K562 (cell line): ENCODE measurements at regions not wholly inside any gene's neighbourhood (a gene's known extent, or its start where the extent isn't known, plus 50 kb on each side); places are given as distances from the start of the nearest gene placed in this dataset.

Experiments used
- ATAC-seq: fragments of 200-7000 bp; cut with Tn5 transposase; 3 replicates; pipeline ENCODE4 v1.9.1; 2020; ENCODE audit warnings: moderate library complexity
- BruUV-seq: library from RNA; stranded (reverse); fragments of 400-500 nt; replicated peaks from 2 replicates; lab custom pipeline; 2021; lab: Mats Ljungman, UMichigan
- CTCF ChIA-PET: fragments of 300-600 bp; formaldehyde crosslinking; extraction: SDS; loops from one replicate; lab custom pipeline; 2021; ENCODE audit warnings: low intra/inter-chr PET ratio; lab: Yijun Ruan, JAX
- POLR2A ChIA-PET: fragments of 300-600, 350-650 bp; sonication (Branson Sonifier 250); formaldehyde crosslinking; extraction: SDS; loops from one replicate; lab custom pipeline; 2021; ENCODE audit warnings: antibody characterized with exemption, inconsistent platforms; lab: Yijun Ruan, JAX
- DNase-seq, 4 experiments: peaks; one replicate each; pipeline versions ENCODE4 v3.0.0 to v3.0.0-alpha.2; 2011 to 2018; ENCODE audit warnings: low spot score in 3 of 4, mixed read lengths in 3 of 4; ENCODE audit errors: extremely low read depth in 1 of 4
- FAIRE-seq: peaks from 2 replicates; lab custom pipeline; 2011; peaks lifted over from hg19 to GRCh38; lab: Jason Lieb, UNC
- H2AFZ ChIP-seq: 2 replicates; pipeline ENCODE4 v1.6.0; 2011; ENCODE audit warnings: low read depth, low read length, control low read depth, inconsistent platforms
- H3K27ac ChIP-seq: fragments of 200-600 bp; 3 replicates; pipeline ENCODE4 v1.8.0; 2011; ENCODE audit warnings: low read depth, mild to moderate bottlenecking, control low read depth, inconsistent platforms, low read length, moderate library complexity, mixed read lengths; ENCODE audit errors: extremely low read depth
- H3K27me3 ChIP-seq, 2 experiments: fragments of 300-600 bp in 1 of 2; 2 replicates in 1 of 2; 3 replicates in 1 of 2; pipeline versions ENCODE4 v1.6.0 to v1.8.0; 2011; ENCODE audit warnings: inconsistent platforms in 2 of 2, low read length in 2 of 2, mild to moderate bottlenecking in 1 of 2, mixed read lengths in 1 of 2, moderate library complexity in 1 of 2; ENCODE audit not compliant: control insufficient read depth in 2 of 2, insufficient read depth in 2 of 2
- H3K36me3 ChIP-seq: fragments of 300-600 bp; 3 replicates; pipeline ENCODE4 v1.8.0; 2011; ENCODE audit warnings: mild to moderate bottlenecking, low read length, inconsistent platforms; ENCODE audit not compliant: control insufficient read depth, insufficient read depth
- H3K4me1 ChIP-seq, 2 experiments: fragments of 200-600 bp in 1 of 2; replicated peaks in 1 of 2; 2 replicates in 1 of 2; 3 replicates in 1 of 2; pipeline versions ENCODE4 v1.5.1 to v1.8.0; 2011; ENCODE audit warnings: inconsistent platforms in 2 of 2, low read length in 2 of 2, mild to moderate bottlenecking in 1 of 2, mixed read lengths in 1 of 2, moderate library complexity in 1 of 2; ENCODE audit not compliant: control insufficient read depth in 2 of 2, insufficient read depth in 2 of 2
- H3K4me2 ChIP-seq: 2 replicates; pipeline ENCODE4 v1.6.1; 2011; ENCODE audit warnings: low read length, control low read depth, inconsistent platforms, mixed read lengths; ENCODE audit not compliant: insufficient read depth
- H3K4me3 ChIP-seq: fragments of 200-600 bp; sonication (generic), shearing (Covaris generic); 2 replicates; pipeline ENCODE4 v1.5.1; 2016; ENCODE audit warnings: control low read depth, inconsistent platforms
- H3K79me2 ChIP-seq: fragments of 200-600 bp; 3 replicates; pipeline ENCODE4 v1.8.0; 2011; ENCODE audit warnings: low read length, inconsistent platforms; ENCODE audit not compliant: control insufficient read depth, insufficient read depth
- H3K9ac ChIP-seq, 2 experiments: 2 replicates each; pipeline versions ENCODE4 v1.6.0 to v1.6.1; 2011; ENCODE audit warnings: low read depth in 2 of 2, low read length in 2 of 2, control low read depth in 1 of 2, inconsistent platforms in 1 of 2, mild to moderate bottlenecking in 1 of 2, mixed read lengths in 1 of 2; ENCODE audit not compliant: insufficient read depth in 1 of 2
- H3K9me1 ChIP-seq: one replicate; pipeline ENCODE4 v1.6.0; 2011; ENCODE audit warnings: inconsistent platforms, mild to moderate bottlenecking, low read length, moderate library complexity; ENCODE audit not compliant: control insufficient read depth, insufficient read depth
- H3K9me3 ChIP-seq: replicated peaks from 2 replicates; pipeline ENCODE4 v1.5.1; 2011; ENCODE audit warnings: low read depth, low read length, inconsistent platforms; ENCODE audit not compliant: control insufficient read depth, insufficient read depth
- H4K20me1 ChIP-seq: replicated peaks from 2 replicates; pipeline ENCODE4 v1.6.1; 2011; ENCODE audit warnings: low read length, inconsistent platforms, mixed read lengths; ENCODE audit not compliant: control insufficient read depth, insufficient read depth
- ASH1L ChIP-seq: fragments of 450-650 bp; IDR thresholded peaks from 2 replicates; pipeline ENCODE4 v1.6.1; 2018; ENCODE audit warnings: borderline replicate concordance, mild to moderate bottlenecking, low read depth; ENCODE audit not compliant: partially characterized antibody
- CHD4 ChIP-seq: fragments of 200-600 bp; sonication (generic); IDR thresholded peaks from 3 replicates; pipeline ENCODE4 v1.6.1; 2012; ENCODE audit warnings: low read depth, mild to moderate bottlenecking, mixed read lengths, low read length, inconsistent platforms; ENCODE audit not compliant: insufficient read depth, insufficient replicate concordance, poor library complexity, severe bottlenecking
- ESRRA ChIP-seq: fragments of 450-650 bp; IDR thresholded peaks from 2 replicates; pipeline ENCODE4 v1.6.1; 2014; ENCODE audit warnings: low read depth, mild to moderate bottlenecking, moderate library complexity, borderline replicate concordance
- ESRRB ChIP-seq: fragments of 250-450 bp; sonication (Bioruptor Pico); IDR thresholded peaks from 2 replicates; pipeline ENCODE4 v1.5.0; 2020; ENCODE audit warnings: mild to moderate bottlenecking, moderate library complexity, borderline replicate concordance
- KLF16 ChIP-seq: IDR thresholded peaks from 2 replicates; pipeline ENCODE4 v1.6.1; 2016; ENCODE audit warnings: antibody characterized with exemption
- MYBL2 ChIP-seq, 2 experiments: fragments of 450-650 bp in 1 of 2; sonication (generic) in 1 of 2; formaldehyde crosslinking in 1 of 2; IDR thresholded peaks; 2 replicates each; pipeline versions ENCODE4 v1.6.1 to v1.8.1; 2017 to 2022; ENCODE audit warnings: borderline replicate concordance in 1 of 2, inconsistent platforms in 1 of 2, low read depth in 1 of 2, mild to moderate bottlenecking in 1 of 2, missing genetic modification reagents in 1 of 2, moderate library complexity in 1 of 2
- PYGO2 ChIP-seq: fragments of 450-650 bp; IDR thresholded peaks from 2 replicates; pipeline ENCODE4 v1.6.1; 2016; ENCODE audit warnings: mild to moderate bottlenecking, missing genetic modification characterization, moderate library complexity, missing compliant biosample characterization
- SMC3 ChIP-seq: conservative IDR thresholded peaks from 2 replicates; pipeline ENCODE4 v1.6.1; 2011; ENCODE audit warnings: low read depth, low read length, improper control_type of control experiment; ENCODE audit not compliant: insufficient read depth
- ZNF311 ChIP-seq: fragments of 250-450 bp; sonication (Bioruptor Pico); IDR thresholded peaks from 2 replicates; pipeline ENCODE4 v1.4.0; 2020; ENCODE audit warnings: mild to moderate bottlenecking, moderate library complexity
- ZNF384 ChIP-seq: IDR thresholded peaks from 2 replicates; pipeline ENCODE4 v1.6.1; 2012; ENCODE audit warnings: low read depth, low read length, improper control_type of control experiment
- WGBS: fragments of 100-300 bp; shearing (Covaris generic); methylation state at CpG from one replicate; pipeline ENCODE4 v1.1.6; 2016; ENCODE audit warnings: low coverage, mixed read lengths; ENCODE audit not compliant: insufficient coverage; ENCODE audit errors: missing lambda C conversion rate; 5-methylcytosine and 5-hydroxymethylcytosine counted together
- in situ Hi-C: fragments of 300-500 bp; cut with MboI; formaldehyde crosslinking; loops from 4 replicates; pipeline ENCODE4 v1.15.0; 2018; ENCODE audit warnings: inconsistent platforms, mixed read lengths
- intact Hi-C: fragments of 100-400 bp; cut with micrococcal nuclease; formaldehyde crosslinking; loops from 2 replicates; pipeline ENCODE4 v1.14.2; 2022
- TF ChIP-seq, protein P1 (sequence below): sonication (generic); formaldehyde crosslinking; IDR thresholded peaks from 2 replicates; pipeline ENCODE4 v1.8.1; 2023; ENCODE audit warnings: missing genetic modification reagents, mild to moderate bottlenecking, borderline replicate concordance
- TF ChIP-seq, protein P2 (sequence below): fragments of 450-650 bp; formaldehyde crosslinking; IDR thresholded peaks from 2 replicates; pipeline ENCODE4 v1.4.0; 2022; ENCODE audit warnings: missing genetic modification characterization
- TF ChIP-seq, protein P3 (sequence below): fragments of 250-450 bp; sonication (Bioruptor Pico); IDR thresholded peaks from 2 replicates; pipeline ENCODE4 v1.5.0; 2021; ENCODE audit warnings: mild to moderate bottlenecking, borderline replicate concordance

DNA sequence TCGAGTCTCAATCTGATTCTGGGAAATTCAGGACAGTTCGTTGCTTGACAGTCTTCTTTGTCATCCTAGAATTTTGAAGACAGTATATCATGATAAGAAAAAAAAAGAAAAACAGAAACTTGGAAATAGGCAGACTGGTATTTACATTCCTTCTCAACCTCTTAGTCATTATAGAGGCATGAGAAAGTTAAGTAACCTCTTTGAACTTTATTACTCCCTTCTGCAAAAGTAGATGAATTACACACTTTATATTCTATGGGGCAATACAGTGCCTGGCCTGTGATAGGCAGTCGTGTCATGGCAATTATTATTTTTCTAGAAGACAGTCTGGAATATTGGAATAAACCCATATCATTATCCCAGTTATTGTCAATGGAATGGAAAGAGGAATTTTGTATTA lies 828.9 kb downstream of the TLR4 start (continued):
- TF ChIP-seq ESRRA = no peak
- TF ChIP-seq, protein P1, sequence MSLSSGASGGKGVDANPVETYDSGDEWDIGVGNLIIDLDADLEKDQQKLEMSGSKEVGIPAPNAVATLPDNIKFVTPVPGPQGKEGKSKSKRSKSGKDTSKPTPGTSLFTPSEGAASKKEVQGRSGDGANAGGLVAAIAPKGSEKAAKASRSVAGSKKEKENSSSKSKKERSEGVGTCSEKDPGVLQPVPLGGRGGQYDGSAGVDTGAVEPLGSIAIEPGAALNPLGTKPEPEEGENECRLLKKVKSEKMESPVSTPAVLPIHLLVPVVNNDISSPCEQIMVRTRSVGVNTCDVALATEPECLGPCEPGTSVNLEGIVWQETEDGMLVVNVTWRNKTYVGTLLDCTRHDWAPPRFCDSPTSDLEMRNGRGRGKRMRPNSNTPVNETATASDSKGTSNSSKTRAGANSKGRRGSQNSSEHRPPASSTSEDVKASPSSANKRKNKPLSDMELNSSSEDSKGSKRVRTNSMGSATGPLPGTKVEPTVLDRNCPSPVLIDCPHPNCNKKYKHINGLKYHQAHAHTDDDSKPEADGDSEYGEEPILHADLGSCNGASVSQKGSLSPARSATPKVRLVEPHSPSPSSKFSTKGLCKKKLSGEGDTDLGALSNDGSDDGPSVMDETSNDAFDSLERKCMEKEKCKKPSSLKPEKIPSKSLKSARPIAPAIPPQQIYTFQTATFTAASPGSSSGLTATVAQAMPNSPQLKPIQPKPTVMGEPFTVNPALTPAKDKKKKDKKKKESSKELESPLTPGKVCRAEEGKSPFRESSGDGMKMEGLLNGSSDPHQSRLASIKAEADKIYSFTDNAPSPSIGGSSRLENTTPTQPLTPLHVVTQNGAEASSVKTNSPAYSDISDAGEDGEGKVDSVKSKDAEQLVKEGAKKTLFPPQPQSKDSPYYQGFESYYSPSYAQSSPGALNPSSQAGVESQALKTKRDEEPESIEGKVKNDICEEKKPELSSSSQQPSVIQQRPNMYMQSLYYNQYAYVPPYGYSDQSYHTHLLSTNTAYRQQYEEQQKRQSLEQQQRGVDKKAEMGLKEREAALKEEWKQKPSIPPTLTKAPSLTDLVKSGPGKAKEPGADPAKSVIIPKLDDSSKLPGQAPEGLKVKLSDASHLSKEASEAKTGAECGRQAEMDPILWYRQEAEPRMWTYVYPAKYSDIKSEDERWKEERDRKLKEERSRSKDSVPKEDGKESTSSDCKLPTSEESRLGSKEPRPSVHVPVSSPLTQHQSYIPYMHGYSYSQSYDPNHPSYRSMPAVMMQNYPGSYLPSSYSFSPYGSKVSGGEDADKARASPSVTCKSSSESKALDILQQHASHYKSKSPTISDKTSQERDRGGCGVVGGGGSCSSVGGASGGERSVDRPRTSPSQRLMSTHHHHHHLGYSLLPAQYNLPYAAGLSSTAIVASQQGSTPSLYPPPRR (CRISPR knock-in tag) = no peak
- no peak for TF ChIP-seq CHD4
- no peak for TF ChIP-seq SMC3
- no peak for TF ChIP-seq PYGO2 (tag)

DNA sequence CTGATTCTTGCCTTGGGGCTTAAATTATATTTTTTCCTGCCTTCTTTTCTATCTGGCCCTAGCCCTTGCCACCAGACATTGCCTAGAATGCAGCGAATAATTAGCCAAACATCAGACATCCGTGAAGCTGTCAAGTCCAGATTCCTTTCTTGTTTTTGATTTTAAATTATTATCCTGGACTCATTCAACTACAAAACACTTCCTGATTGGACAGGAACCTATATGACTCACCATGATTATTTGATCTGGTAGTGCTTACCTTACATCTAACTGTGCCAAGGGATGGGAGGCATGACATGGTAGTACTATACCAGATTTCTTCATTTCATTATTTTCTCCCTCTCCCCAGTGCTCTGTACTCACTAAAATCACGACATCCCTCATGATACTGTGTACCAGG lies 829.6 kb downstream of the TLR4 start:
- H3K4me2 ChIP-seq = no peak overlapping the region
- no peak for DNase-seq
- no peaks in the 10 kb centered on the region for H3K4me1 ChIP-seq
- no peaks in the 10 kb centered on the region for H3K36me3 ChIP-seq
- ATAC-seq = no peak
- no peak for FAIRE-seq
- H2AFZ ChIP-seq = no peak overlapping the region
- intact Hi-C loops (no loop called here), in situ Hi-C loops (no loop called here)
- no TSS peak for BruUV-seq
- H3K9ac ChIP-seq = no peak overlapping the region
- no peaks in the 10 kb centered on the region for H3K9me1 ChIP-seq
- H3K27me3 ChIP-seq = no peaks in the 10 kb centered on the region
- H4K20me1 ChIP-seq = no peaks in the 10 kb centered on the region
- no peak overlapping the region for H3K27ac ChIP-seq
- POLR2A ChIA-PET = no interaction called here
- no peak overlapping the region for H3K4me3 ChIP-seq
- WGBS = 0% methylated on average over 3 of the region's 3 CpGs
- H3K79me2 ChIP-seq = no peaks in the 10 kb centered on the region
- no peaks in the 10 kb centered on the region for H3K9me3 ChIP-seq
- CTCF ChIA-PET = no interaction called here
- no peak for TF ChIP-seq ZNF384
- TF ChIP-seq, protein P2, sequence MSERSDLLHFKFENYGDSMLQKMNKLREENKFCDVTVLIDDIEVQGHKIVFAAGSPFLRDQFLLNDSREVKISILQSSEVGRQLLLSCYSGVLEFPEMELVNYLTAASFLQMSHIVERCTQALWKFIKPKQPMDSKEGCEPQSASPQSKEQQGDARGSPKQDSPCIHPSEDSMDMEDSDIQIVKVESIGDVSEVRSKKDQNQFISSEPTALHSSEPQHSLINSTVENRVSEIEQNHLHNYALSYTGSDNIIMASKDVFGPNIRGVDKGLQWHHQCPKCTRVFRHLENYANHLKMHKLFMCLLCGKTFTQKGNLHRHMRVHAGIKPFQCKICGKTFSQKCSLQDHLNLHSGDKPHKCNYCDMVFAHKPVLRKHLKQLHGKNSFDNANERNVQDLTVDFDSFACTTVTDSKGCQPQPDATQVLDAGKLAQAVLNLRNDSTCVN (CRISPR knock-in tag) = no peak
- TF ChIP-seq ASH1L = no peak
- TF ChIP-seq ESRRB (CRISPR knock-in tag) = no peak
- no peak for TF ChIP-seq KLF16
- TF ChIP-seq, protein P3, sequence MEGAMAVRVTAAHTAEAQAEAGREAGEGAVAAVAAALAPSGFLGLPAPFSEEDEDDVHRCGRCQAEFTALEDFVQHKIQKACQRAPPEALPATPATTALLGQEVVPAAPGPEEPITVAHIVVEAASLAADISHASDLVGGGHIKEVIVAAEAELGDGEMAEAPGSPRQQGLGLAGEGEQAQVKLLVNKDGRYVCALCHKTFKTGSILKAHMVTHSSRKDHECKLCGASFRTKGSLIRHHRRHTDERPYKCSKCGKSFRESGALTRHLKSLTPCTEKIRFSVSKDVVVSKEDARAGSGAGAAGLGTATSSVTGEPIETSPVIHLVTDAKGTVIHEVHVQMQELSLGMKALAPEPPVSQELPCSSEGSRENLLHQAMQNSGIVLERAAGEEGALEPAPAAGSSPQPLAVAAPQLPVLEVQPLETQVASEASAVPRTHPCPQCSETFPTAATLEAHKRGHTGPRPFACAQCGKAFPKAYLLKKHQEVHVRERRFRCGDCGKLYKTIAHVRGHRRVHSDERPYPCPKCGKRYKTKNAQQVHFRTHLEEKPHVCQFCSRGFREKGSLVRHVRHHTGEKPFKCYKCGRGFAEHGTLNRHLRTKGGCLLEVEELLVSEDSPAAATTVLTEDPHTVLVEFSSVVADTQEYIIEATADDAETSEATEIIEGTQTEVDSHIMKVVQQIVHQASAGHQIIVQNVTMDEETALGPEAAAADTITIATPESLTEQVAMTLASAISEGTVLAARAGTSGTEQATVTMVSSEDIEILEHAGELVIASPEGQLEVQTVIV (CRISPR knock-in tag) = no peak
- no peak for TF ChIP-seq ZNF311 (CRISPR knock-in tag)
- TF ChIP-seq MYBL2 (IDR thresholded peaks at IDR 0.05; ENCODE audit: low read depth) = no peak
- TF ChIP-seq MYBL2 (CRISPR knock-in tag; IDR thresholded peaks at IDR 0.05; ENCODE audit: borderline replicate concordance) = no peak
